ENCODE measurements at regions not wholly inside any gene's neighbourhood (a gene's known extent, or its start where the extent isn't known, plus 50 kb on each side); places are given as distances from the start of the nearest gene placed in this dataset.

DNA sequence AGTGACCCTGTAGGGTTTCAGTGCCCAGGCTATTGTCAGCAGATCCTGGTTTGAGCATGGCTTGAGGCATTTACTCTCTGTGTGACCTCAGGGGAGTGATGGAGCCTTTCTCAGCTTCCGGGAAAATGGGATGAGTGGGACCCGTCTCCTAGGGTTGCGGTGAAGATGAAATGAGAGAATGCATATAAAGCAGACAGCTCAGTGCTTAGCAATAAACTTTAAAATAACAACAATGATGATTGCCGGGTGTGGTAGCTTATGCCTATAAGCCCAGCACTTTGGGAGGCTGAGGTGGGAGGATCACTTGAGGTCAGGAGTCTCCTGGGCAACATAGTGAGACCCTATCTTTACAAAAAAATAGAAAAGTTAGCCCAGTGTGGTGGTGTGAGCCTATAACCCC, 106.0 kb upstream of the MTHFD1L start (continued):
- TF ChIP-seq STAT6 (CRISPR knock-in tag; conservative IDR thresholded peaks at IDR 0.05; ENCODE audit: low read depth) (no peak), NFYB (CRISPR knock-in tag; conservative IDR thresholded peaks at IDR 0.05; ENCODE audit: low read depth) (no peak), JAZF1 (CRISPR knock-in tag; IDR thresholded peaks at IDR 0.05) (no peak), RELA (CRISPR knock-in tag; IDR thresholded peaks at IDR 0.05; ENCODE audit: borderline replicate concordance) (no peak)
- TF ChIP-seq, protein P1, sequence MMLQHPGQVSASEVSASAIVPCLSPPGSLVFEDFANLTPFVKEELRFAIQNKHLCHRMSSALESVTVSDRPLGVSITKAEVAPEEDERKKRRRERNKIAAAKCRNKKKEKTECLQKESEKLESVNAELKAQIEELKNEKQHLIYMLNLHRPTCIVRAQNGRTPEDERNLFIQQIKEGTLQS (CRISPR knock-in tag; conservative IDR thresholded peaks at IDR 0.05): no peak

DNA sequence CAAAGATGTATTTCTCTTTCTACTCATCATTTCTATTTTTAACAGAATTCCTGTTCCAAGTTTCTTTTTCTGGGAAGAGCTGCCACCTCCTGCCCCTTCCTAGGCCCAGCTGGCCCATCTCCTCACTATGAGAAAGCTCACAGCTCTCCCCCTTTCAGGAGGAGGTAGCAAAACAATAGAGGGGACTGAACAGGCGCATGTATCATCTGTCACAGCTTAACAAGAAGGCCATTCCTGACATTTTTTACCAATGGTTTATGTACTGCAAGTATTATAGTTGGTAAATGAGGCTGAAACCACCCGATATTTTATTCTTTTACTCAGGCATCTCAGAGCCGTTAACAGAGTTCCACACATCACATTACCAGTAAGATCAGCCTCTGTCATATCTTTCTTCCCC, 103.7 kb upstream of the MTHFD1L start:
- no peaks in the 10 kb centered on the region for H3K9me3 Mint-ChIP-seq
- DNase-seq (ENCODE audit: low spot score): no peak
- peaks cover 16% of the 10 kb centered on the region for H3K4me1 Mint-ChIP-seq
- ChIA-PET POLR2A (interaction anchor here (0.9 kb wide), 1 partner anchor 92 kb away, joined by 3 read pairs; no protein-coding TSS in a partner anchor), CTCF (interaction anchor here (1.0 kb wide), 2 partner anchors 53 to 76 kb away, joined by 3 read pairs; no protein-coding TSS in a partner anchor)
- H3K27ac Mint-ChIP-seq: no peak overlapping the region
- H3K27me3 Mint-ChIP-seq (ENCODE audit: low read depth): peaks cover 7% of the 10 kb centered on the region
- no peaks in the 10 kb centered on the region for H3K36me3 Mint-ChIP-seq
- H3K4me3 Mint-ChIP-seq: no peak overlapping the region
- ATAC-seq: no peak
- TF ChIP-seq CTCF (IDR thresholded peaks at IDR 0.05): no peak
- TF ChIP-seq ERG (CRISPR knock-in tag; IDR thresholded peaks at IDR 0.05): no peak
- no peak for TF ChIP-seq ZNF232 (CRISPR knock-in tag; IDR thresholded peaks at IDR 0.05)
- no peak for TF ChIP-seq ZNF396 (CRISPR knock-in tag; IDR thresholded peaks at IDR 0.05; ENCODE audit: borderline replicate concordance)
- TF ChIP-seq, protein P2, sequence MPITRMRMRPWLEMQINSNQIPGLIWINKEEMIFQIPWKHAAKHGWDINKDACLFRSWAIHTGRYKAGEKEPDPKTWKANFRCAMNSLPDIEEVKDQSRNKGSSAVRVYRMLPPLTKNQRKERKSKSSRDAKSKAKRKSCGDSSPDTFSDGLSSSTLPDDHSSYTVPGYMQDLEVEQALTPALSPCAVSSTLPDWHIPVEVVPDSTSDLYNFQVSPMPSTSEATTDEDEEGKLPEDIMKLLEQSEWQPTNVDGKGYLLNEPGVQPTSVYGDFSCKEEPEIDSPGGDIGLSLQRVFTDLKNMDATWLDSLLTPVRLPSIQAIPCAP (CRISPR knock-in tag; IDR thresholded peaks at IDR 0.05): no peak
- TF ChIP-seq, protein P3, sequence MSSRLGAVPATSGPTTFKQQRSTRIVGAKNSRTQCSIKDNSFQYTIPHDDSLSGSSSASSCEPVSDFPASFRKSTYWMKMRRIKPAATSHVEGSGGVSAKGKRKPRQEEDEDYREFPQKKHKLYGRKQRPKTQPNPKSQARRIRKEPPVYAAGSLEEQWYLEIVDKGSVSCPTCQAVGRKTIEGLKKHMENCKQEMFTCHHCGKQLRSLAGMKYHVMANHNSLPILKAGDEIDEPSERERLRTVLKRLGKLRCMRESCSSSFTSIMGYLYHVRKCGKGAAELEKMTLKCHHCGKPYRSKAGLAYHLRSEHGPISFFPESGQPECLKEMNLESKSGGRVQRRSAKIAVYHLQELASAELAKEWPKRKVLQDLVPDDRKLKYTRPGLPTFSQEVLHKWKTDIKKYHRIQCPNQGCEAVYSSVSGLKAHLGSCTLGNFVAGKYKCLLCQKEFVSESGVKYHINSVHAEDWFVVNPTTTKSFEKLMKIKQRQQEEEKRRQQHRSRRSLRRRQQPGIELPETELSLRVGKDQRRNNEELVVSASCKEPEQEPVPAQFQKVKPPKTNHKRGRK (CRISPR knock-in tag; IDR thresholded peaks at IDR 0.05; ENCODE audit: borderline replicate concordance): no peak
- TF ChIP-seq NR2C2 (CRISPR knock-in tag; IDR thresholded peaks at IDR 0.05): no peak
- TF ChIP-seq IRF2 (CRISPR knock-in tag; IDR thresholded peaks at IDR 0.05; ENCODE audit: borderline replicate concordance, low read depth): no peak
- TF ChIP-seq AR (CRISPR knock-in tag; IDR thresholded peaks at IDR 0.05): no peak
- no peak for TF ChIP-seq TEAD4 (CRISPR knock-in tag; IDR thresholded peaks at IDR 0.05)
- no peak for TF ChIP-seq ZNF138 (CRISPR knock-in tag; conservative IDR thresholded peaks at IDR 0.05)
- no peak for TF ChIP-seq TP53 (CRISPR knock-in tag; IDR thresholded peaks at IDR 0.05)
- no peak for TF ChIP-seq E2F1 (CRISPR knock-in tag; IDR thresholded peaks at IDR 0.05)
- TF ChIP-seq AFF4 (CRISPR knock-in tag; IDR thresholded peaks at IDR 0.05; ENCODE audit: borderline replicate concordance): no peak
- TF ChIP-seq NR3C1 (CRISPR knock-in tag; conservative IDR thresholded peaks at IDR 0.05; ENCODE audit: low read depth): no peak
